OCI-LY7 (cell line): ENCODE measurements at regions not wholly inside any gene's neighbourhood (a gene's known extent, or its start where the extent isn't known, plus 50 kb on each side); places are given as distances from the start of the nearest gene placed in this dataset.

Experiments
- EZH2phosphoT487 ChIP-seq: fragments of 200-600 bp; sonication (generic); IDR thresholded peaks from 2 replicates; pipeline ENCODE4 v1.6.1; 2018; ENCODE audit warnings: low read depth, borderline replicate concordance, mild to moderate bottlenecking, mixed run types, antibody characterized with exemption, low read length, moderate library complexity, mixed read lengths
- TF ChIP-seq, protein P1 (sequence below): fragments of 200-600 bp; sonication (generic); conservative IDR thresholded peaks from 2 replicates; pipeline ENCODE4 v1.5.1; 2014; ENCODE audit warnings: mild to moderate bottlenecking, antibody characterized with exemption, low read length, moderate library complexity, mixed read lengths

- no peak for TF ChIP-seq EZH2phosphoT487
- TF ChIP-seq, protein P1, sequence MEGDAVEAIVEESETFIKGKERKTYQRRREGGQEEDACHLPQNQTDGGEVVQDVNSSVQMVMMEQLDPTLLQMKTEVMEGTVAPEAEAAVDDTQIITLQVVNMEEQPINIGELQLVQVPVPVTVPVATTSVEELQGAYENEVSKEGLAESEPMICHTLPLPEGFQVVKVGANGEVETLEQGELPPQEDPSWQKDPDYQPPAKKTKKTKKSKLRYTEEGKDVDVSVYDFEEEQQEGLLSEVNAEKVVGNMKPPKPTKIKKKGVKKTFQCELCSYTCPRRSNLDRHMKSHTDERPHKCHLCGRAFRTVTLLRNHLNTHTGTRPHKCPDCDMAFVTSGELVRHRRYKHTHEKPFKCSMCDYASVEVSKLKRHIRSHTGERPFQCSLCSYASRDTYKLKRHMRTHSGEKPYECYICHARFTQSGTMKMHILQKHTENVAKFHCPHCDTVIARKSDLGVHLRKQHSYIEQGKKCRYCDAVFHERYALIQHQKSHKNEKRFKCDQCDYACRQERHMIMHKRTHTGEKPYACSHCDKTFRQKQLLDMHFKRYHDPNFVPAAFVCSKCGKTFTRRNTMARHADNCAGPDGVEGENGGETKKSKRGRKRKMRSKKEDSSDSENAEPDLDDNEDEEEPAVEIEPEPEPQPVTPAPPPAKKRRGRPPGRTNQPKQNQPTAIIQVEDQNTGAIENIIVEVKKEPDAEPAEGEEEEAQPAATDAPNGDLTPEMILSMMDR = no peak
Measured at GRCh38 chr15:56792211-56792610, 58.9 kb upstream of the ZNF280D start.
